GM12872 (cell line): ENCODE measurements at regions not wholly inside any gene's neighbourhood (a gene's known extent, or its start where the extent isn't known, plus 50 kb on each side); places are given as distances from the start of the nearest gene placed in this dataset.

Experiments used
- TF ChIP-seq, protein P1 (sequence below): IDR thresholded peaks from 3 replicates; pipeline ENCODE4 v1.5.1; 2011; ENCODE audit warnings: low read depth, mild to moderate bottlenecking, low read length, moderate library complexity; ENCODE audit not compliant: insufficient read depth

DNA sequence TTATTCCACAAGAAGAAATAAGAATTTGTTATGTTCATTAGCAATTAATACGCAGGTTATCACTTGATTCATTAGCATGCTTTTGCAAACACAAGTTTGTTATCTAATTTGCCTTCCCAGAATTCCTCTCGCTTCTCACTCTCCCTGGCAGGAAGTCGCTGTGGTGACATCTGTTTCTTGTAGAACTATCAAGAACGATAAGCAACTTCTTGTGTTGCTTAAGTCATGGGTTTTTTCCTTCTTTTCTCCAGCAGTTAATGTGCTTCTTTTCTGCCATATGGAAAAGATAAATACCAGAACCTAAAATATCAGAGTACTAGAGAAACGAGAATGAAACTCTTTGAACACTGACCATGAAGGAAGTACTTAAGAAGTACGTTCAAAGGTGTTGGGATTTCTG, 99.8 kb upstream of the CHMP2B start:
- TF ChIP-seq, protein P1, sequence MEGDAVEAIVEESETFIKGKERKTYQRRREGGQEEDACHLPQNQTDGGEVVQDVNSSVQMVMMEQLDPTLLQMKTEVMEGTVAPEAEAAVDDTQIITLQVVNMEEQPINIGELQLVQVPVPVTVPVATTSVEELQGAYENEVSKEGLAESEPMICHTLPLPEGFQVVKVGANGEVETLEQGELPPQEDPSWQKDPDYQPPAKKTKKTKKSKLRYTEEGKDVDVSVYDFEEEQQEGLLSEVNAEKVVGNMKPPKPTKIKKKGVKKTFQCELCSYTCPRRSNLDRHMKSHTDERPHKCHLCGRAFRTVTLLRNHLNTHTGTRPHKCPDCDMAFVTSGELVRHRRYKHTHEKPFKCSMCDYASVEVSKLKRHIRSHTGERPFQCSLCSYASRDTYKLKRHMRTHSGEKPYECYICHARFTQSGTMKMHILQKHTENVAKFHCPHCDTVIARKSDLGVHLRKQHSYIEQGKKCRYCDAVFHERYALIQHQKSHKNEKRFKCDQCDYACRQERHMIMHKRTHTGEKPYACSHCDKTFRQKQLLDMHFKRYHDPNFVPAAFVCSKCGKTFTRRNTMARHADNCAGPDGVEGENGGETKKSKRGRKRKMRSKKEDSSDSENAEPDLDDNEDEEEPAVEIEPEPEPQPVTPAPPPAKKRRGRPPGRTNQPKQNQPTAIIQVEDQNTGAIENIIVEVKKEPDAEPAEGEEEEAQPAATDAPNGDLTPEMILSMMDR, result no peak

DNA sequence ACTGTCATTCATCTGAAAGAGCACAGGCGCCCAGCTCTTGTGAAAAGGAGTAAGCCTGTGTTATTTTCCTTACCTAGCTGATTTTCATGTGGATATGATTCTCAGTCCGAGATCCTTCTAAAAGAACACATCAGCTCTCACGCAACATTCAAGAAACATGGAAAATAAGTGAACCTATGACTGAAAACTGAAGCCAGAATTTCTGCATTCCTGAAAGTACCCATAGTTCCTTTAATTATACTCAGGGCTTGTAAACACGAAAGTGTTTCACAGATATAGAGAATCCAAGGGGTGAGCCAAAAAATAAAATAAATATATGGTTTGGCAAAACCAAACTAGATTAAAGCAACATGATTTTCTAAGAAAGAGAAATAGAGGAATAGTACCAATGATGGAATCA, 100.8 kb upstream of the CHMP2B start:
- TF ChIP-seq, protein P1, result no peak

DNA sequence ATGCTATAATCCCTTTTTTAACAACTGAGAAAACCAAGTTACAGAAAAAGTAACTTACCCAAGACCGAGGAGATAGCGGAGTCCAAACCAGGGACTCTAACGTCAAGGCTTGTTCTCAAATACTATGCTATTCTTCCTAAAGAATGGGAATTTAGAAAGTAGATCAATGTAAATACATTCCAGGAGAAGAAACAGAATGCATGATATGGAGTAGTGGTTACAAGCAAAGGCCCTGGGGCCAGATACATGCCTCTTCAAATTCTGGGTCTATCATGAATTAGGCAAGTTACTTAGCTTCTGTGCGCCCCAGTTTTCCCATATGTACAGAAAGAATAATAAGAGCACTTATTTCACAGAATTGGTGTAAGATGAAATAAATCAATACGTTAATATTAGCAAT, 102.0 kb upstream of the CHMP2B start:
- TF ChIP-seq, protein P1, result no peak

DNA sequence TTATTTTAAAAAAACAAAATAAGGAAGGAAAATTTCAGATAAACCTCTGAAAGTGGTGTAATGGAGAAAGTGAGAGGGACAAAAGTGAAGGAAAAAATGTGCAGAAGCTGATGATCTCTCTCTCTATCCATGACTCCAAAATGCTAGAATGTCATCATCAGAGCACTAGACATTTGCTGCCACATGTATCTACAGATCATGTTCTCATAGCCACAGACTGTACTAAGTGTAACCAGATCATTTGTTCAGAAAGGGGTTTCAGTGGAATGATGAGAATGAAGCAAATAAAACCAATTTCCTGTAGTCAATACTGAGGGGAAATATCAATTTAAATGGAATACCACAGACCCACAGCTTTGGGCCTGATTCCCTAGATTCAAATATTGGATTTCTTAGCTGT, 104.3 kb upstream of the CHMP2B start:
- TF ChIP-seq, protein P1, result no peak

DNA sequence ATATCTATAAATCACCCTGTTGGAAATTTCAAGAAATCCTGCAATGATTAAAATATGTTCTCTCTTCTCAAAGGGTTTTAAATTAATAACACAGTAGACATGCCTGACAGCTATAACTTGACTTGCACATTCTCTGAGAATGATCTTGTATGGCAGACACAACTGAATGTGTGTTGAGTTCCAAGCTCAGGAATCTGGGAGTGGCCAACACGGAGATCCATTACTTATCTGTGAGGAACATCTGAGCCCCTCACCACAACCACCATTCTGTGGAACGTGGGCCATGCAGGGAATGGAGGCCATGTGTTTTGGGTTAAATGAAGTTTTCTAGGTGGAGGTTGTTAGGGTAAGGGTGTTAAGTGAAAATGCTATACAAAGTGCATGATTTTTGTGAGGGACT, 105.3 kb upstream of the CHMP2B start:
- TF ChIP-seq, protein P1, result no peak

DNA sequence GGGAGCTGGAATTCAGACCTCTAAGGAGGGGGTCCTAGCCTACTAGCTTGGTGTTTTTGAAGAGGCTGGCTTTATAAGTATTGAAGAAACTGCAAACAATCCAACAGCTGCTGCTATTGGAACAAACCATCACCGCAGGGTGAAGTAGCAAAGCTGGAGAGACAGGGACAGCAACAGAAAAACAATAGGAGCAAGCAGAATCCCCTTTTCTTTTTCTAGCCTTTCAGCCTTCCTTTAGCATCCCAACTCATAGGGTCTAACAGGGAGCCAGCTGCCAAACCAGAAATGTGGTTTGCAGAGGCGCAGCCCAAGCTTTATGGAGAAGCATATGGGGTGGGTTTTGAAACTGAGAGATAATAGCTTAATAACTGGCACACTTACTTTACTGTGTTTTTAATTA, 106.2 kb upstream of the CHMP2B start:
- TF ChIP-seq, protein P1, result no peak

DNA sequence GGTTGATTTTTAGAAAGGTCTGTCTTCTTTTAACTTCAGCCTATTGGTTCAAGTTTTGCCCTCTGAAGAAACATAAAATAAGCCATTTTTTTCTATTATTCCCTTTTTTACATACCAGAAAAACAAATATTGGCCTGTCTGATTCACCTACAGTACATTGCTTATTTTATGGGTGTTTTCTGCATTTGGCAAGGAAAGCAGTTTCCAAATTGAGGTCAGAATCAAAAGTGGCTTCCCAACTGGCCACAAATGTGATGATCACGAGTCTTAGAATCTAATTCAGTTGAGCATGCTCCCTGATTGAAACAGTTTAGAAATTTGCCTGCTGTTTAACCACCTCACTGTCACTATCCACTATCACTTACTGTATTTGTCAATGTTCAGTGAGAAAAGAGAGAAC, 106.9 kb upstream of the CHMP2B start:
- TF ChIP-seq, protein P1, result no peak

DNA sequence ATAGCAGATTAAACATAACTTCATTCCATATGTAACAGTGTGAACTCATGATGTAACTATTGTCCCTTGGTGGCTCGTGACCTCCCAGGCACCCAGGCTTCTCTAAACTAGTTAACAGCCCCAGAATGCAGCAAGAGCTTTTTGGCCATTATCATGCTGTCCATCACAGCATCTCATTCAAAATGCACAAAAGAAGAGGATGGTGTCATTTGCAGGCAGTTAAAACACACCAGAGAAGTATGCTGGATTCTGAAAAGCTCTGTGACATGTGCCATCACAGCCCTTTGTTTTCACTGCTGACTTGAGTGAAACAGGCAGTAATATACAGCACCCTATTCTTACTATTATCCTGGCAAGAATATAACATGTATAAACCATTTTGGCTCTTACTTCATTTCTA, 117.6 kb upstream of the CHMP2B start:
- TF ChIP-seq, protein P1, result no peak
